ENCODE measurements at regions not wholly inside any gene's neighbourhood (a gene's known extent, or its start where the extent isn't known, plus 50 kb on each side); places are given as distances from the start of the nearest gene placed in this dataset.
"Not testable (repeated sequence)": the region's sequence is repeated elsewhere in the genome, so short reads cannot be mapped to it uniquely, and the experiment has no call there.

DNA sequence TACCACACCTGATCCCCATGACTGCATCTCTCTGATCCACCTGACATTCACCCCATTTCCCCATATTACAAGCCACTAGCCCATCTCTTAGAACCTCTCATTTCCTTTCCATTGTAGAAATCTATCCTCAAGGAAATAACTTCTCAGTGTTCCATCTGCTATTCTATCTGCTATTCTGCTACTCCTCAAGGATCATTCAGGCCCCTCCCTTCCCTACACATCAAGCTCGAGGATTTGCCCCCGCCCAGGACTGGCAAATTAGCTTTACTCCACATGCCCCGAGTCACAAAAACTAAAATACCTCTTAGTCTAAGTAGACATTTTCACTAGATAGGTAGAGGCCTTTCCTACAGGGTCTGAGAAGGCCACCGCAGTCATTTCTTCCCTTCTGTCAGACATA is 517.0 kb downstream of the IRS2 start:
- DNase-seq: not testable (repeated sequence)

DNA sequence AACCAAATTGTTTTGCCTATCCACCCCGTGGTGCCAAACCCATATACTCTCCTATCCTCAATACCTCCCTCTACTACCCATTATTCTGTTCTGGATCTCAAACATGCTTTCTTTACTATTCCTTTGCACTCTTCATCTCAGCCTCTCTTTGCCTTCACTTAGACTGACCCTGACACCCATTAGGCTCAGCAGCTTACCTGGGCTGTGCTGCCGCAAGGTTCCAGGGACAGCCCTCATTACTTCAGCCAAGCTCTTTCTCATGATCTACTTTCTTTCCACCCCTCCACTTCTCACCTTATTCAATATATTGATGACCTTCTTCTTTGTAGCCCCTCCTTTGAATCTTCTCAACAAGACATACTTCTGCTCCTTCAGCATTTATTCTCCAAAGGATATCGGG is 517.9 kb downstream of the IRS2 start:
- DNase-seq: not testable (repeated sequence)

DNA sequence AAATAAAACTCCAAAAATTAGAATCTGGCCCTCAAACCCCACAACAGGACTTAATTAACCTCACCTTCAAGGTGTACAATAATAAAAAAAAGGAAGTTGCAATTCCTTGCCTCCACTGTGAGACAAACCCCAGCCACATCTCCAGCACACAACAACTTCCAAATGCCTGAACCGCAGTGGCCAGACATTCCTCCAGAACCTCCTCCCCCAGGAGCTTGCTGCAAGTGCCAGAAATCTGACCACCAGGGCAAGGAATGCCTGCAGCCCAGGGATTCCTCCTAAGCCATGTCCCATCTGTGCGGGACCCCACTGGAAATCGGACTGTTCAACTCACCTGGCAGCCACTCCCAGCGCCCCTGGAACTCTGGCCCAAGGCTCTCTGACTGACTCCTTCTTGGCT is 519.0 kb downstream of the IRS2 start:
- not testable (repeated sequence) for DNase-seq

- not testable (repeated sequence) for DNase-seq
These were observed 521.0 kb downstream of the IRS2 start for GRCh38 chr13:109265438-109265742.

DNA sequence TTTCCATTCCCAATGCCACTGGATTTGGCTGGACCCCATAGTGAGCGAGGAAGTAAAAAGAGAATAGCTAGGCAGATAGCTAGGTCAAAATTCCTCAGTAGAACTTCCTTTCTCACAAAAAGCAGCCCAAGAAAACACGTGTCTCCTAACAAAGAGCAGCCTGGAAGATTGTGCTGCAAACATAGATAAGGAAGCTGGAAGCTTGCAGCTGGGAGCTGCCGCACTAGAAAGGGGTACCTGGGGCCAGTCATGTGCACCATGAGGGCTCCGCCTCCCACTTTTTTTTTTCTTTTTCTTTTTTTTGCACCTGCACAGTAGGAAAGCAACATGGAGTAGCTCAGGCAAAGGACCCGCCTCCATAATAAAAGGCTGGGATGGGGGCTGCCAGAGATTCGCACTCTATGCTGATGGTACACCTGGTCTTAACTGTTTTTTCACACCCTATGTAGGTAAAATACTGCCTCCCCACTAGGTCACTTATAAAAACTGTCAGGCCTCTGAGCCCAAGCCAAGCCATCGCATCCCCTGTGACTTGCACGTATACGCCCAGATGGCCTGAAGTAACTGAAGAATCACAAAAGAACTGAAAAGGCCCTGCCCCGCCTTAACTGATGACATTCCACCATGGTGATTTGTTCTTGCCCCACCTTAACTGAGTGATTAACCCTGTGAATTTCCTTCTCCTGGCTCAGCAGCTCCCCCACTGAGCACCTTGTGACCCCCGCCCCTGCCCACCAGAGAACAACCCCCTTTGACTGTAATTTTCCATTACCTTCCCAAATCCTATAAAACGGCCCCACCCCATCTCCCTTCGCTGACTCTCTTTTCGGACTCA is 521.6 kb downstream of the IRS2 start:
- not testable (repeated sequence) for DNase-seq

DNA sequence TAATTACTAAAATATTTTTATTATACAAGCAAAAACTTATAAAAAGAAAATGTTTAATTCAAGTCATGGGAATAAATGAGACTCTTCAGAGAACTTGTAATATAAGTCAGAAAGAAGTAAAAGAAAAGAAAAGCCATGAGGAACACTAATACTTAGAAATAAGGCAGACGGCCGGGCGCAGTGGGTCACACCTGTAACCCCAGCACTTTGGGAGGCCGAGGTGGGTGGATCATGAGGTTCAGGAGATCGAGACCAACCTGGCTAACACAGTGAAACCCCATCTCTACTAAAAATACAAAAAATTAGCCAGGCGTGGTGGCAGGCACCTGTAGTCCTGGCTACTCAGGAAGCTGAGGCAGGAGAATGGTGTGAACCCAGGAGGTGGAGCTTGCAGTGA is 528.6 kb downstream of the IRS2 start:
- not testable (repeated sequence) for DNase-seq

Data from NCI-H82 (cell line).